Loucy (cell line): ENCODE measurements at regions not wholly inside any gene's neighbourhood (a gene's known extent, or its start where the extent isn't known, plus 50 kb on each side); places are given as distances from the start of the nearest gene placed in this dataset.

Source experiments
- CTCF ChIP-seq: fragments of 200-600 bp; sonication (generic); conservative IDR thresholded peaks from 2 replicates; pipeline ENCODE4 v1.5.1; 2014; ENCODE audit warnings: mild to moderate bottlenecking, antibody characterized with exemption, low read length
- EZH2phosphoT487 ChIP-seq: fragments of 200-600 bp; IDR thresholded peaks from 2 replicates; pipeline ENCODE4 v1.6.1; 2018; ENCODE audit warnings: antibody characterized with exemption, mild to moderate bottlenecking, moderate library complexity, borderline replicate concordance

- no peak for TF ChIP-seq CTCF
- no peak for TF ChIP-seq EZH2phosphoT487
Measured at GRCh38 chr1:232368821-232369321, 261.1 kb downstream of the SIPA1L2 start.
